AG10803 (cell line): ENCODE measurements at regions not wholly inside any gene's neighbourhood (a gene's known extent, or its start where the extent isn't known, plus 50 kb on each side); places are given as distances from the start of the nearest gene placed in this dataset.

ENCODE experiments used
- DNase-seq: peaks from one replicate; pipeline ENCODE4 v3.0.0; 2010; ENCODE audit warnings: low read depth
- H3K4me3 ChIP-seq: 2 replicates; pipeline ENCODE4 v1.5.1; 2011; ENCODE audit warnings: mild to moderate bottlenecking, low read length, control low read depth
- CTCF ChIP-seq: conservative IDR thresholded peaks from 2 replicates; pipeline ENCODE4 v1.5.1; 2011; ENCODE audit warnings: mild to moderate bottlenecking, low read length, control low read depth, inconsistent platforms

- TF ChIP-seq CTCF = no peak
- H3K4me3 ChIP-seq = no peak overlapping the region
- peak; percentile 85 for DNase-seq
Measured at GRCh38 chr2:45337481-45337880, 273.6 kb downstream of the SRBD1 start.

GRCh38 chr2:45334205-45334604, 276.9 kb downstream of the SRBD1 start:
- no peak for DNase-seq
- TF ChIP-seq CTCF = no peak
- H3K4me3 ChIP-seq = no peak overlapping the region

GRCh38 chr2:45332567-45332966, 278.5 kb downstream of the SRBD1 start:
- no peak for TF ChIP-seq CTCF
- H3K4me3 ChIP-seq = no peak overlapping the region
- no peak for DNase-seq

GRCh38 chr2:45332094-45332493, 279.0 kb downstream of the SRBD1 start:
- no peak overlapping the region for H3K4me3 ChIP-seq
- no peak for TF ChIP-seq CTCF
- no peak for DNase-seq

- no peak overlapping the region for H3K4me3 ChIP-seq
- DNase-seq = no peak
- no peak for TF ChIP-seq CTCF
Measured at GRCh38 chr2:45331410-45331786, 279.7 kb downstream of the SRBD1 start.

- no peak overlapping the region for H3K4me3 ChIP-seq
- TF ChIP-seq CTCF = no peak
- DNase-seq = peak; percentile 75
Measured at GRCh38 chr2:45330637-45331409, 280.2 kb downstream of the SRBD1 start.

GRCh38 chr2:45330108-45330507, 281.0 kb downstream of the SRBD1 start:
- no peak for DNase-seq
- H3K4me3 ChIP-seq = no peak overlapping the region
- TF ChIP-seq CTCF = no peak
